GM12874 (cell line): ENCODE measurements at regions not wholly inside any gene's neighbourhood (a gene's known extent, or its start where the extent isn't known, plus 50 kb on each side); places are given as distances from the start of the nearest gene placed in this dataset.

ENCODE experiments used
- TF ChIP-seq, protein P1 (sequence below): IDR thresholded peaks from 2 replicates; pipeline ENCODE4 v1.5.1; 2011; ENCODE audit warnings: low read depth, mild to moderate bottlenecking, control low read depth, low read length, moderate library complexity; ENCODE audit not compliant: insufficient read depth

DNA sequence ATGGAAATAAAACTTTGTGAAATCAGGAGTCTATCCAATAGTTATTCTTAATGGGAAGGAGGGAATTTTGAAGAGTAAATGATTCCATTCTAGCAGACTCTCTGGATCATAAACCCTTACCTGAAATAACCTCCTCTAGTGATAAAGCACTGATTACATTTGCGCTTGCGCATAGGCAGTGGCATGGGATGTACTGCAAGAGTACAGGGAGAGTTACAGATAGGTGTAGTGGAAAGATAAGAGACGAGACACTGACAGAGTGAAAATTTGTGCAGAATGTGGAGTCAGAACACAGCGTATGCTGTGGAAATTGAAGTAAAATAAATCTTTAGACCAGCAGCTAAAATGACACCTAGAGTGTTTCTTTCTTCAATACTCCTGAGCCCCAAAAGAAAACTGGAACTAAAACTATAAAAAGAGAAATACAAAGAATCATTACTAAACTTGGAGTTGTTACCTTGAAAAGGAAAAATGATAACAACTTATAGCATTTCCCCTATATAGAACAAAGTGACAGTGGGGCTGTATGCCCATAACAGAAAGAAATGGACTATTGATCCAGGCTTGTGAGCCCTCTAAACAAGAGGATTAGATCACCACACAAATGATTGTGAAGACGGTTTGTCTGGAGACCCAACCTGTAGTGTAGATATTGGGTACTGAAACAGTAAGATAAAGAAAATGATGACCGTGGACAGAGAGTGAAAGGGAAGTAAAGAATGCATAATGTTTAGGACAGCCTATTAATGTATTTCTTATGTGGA is 1471.2 kb upstream of the NUDT12 start:
- TF ChIP-seq, protein P1, sequence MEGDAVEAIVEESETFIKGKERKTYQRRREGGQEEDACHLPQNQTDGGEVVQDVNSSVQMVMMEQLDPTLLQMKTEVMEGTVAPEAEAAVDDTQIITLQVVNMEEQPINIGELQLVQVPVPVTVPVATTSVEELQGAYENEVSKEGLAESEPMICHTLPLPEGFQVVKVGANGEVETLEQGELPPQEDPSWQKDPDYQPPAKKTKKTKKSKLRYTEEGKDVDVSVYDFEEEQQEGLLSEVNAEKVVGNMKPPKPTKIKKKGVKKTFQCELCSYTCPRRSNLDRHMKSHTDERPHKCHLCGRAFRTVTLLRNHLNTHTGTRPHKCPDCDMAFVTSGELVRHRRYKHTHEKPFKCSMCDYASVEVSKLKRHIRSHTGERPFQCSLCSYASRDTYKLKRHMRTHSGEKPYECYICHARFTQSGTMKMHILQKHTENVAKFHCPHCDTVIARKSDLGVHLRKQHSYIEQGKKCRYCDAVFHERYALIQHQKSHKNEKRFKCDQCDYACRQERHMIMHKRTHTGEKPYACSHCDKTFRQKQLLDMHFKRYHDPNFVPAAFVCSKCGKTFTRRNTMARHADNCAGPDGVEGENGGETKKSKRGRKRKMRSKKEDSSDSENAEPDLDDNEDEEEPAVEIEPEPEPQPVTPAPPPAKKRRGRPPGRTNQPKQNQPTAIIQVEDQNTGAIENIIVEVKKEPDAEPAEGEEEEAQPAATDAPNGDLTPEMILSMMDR, result no peak

DNA sequence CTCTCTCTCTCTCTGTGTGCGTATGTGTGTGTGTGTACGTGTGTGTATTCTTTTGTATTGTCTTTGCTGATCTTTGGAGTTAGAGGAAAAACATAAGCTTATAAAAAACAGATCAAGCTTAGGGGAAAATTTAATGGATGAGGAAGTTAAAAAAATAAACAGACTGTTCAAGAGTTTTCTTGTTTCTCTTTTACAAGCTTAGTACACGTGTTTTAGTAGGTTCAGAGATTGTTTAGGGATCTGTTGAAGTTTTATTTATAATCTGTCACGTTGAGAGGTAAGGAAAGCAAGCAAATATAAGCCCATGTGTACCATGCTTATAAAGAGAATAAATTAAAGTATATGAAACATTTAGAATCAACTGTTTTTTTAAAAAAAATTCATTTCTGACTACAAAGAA is 1470.3 kb upstream of the NUDT12 start:
- TF ChIP-seq, protein P1, result no peak

- TF ChIP-seq, protein P1, result no peak
Measured at GRCh38 chr5:105030153-105030552, 1467.6 kb upstream of the NUDT12 start.

- TF ChIP-seq, protein P1, result no peak
Measured at GRCh38 chr5:105015098-105015497, 1452.5 kb upstream of the NUDT12 start.

DNA sequence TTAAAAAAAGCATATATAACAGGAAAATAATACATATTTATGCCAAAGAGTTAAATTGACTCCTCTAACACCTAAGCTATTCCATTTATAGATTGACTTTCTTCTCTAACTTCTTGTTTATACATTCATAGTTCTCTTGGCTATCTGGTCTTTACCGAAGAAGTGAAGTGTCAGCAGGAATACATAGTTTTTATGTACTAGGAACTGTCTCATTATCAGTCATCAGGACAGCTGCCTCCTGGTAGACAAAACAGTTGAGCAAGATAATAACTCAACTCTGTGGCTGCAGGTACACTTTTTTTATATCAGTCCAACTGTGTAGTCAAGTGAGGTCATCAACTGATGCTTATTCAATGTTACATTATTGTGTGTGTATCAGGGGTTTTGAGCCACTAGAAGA is 1436.0 kb upstream of the NUDT12 start:
- TF ChIP-seq, protein P1, result no peak

- TF ChIP-seq, protein P1, result no peak
Measured at GRCh38 chr5:104998169-104998568, 1435.6 kb upstream of the NUDT12 start.

GRCh38 chr5:104987074-104987473 is 1424.5 kb upstream of the NUDT12 start:
- TF ChIP-seq, protein P1, result no peak
